NCI-H226 (cell line): ENCODE measurements at regions not wholly inside any gene's neighbourhood (a gene's known extent, or its start where the extent isn't known, plus 50 kb on each side); places are given as distances from the start of the nearest gene placed in this dataset.

Source experiments
- DNase-seq: peaks from one replicate; pipeline ENCODE4 v3.0.0-alpha.2; 2015

GRCh38 chr5:31048282-31049270 lies 144.9 kb upstream of the CDH6 start:
- no peak for DNase-seq

DNA sequence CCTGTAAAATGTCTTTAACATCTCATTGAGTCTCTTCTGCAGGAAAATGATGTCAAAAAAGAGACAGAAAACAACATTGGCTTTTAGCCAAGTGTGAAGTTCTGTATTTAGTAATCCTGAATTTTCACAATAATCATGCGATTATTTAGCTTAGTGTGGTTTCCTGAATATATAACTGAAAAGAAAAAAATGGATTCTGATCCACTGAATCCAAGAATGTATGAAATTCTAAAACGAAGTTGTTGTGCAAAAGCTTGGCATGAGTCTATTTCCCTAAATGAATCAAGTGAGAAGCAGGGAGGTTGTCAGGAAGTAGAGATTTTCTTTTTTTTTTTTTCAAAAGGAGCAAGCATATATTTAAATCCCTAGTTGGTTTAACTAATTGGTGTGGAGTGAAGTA lies 145.9 kb upstream of the CDH6 start:
- DNase-seq = peak; percentile 15

- no peak for DNase-seq
Measured at GRCh38 chr5:31047007-31047406, 146.5 kb upstream of the CDH6 start.

- DNase-seq = peak; percentile 13
Measured at GRCh38 chr5:31036411-31036810, 157.1 kb upstream of the CDH6 start.

DNA sequence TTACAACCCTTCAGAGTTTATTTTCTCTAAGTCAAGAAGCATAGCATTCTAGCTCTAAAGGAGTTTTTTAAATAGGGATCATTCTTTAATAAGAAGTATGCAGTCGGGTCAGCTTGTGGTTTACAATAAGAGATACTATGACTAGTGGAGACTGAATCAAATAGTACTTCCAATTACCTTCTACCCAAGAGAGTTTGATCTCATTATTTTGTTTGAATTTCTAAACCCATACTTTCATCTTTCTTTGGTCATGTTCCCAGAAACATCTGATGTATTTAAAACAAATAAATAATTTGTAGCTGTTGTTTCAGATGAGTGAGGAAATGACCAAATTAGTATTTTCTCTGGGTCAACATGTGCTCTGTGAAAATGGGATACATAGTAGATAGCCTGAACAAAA lies 160.2 kb upstream of the CDH6 start:
- DNase-seq = no peak

DNA sequence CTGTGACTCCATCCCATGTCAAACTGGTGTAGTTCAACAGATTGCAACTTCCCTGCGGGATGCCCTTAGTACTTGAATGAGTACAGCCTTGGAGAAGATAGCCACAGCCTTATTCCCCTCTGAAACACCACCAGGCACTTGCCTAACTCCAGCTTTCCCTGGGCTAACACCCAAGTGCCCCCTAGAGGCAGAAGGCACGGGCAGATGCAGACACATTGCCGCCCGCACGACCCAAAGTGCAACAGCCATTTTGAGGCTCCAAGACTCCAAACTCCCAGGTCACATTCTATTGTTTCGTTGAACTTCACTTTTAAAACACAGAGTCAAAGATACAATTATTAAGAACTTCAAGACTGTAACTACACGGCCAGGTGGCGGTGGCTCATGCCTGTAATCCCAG lies 163.6 kb upstream of the CDH6 start:
- no peak for DNase-seq

DNA sequence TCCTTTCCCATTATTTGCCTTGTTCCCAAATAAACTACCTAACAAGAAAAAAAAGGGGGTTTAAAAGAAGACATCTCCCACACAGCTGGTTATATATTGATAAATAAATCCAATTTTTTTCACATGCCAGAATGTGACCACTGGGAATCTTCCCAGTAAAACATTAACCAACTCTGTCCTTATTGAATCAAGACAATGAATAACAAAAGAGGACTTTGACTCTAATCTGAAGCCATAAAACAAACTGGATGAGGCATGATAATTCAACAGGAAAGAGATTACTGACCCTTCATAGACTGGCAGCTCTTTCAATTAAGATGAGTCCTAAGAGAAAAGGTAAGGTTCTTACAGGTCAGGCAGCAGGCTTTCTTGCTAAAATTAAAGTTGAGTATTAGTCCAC lies 165.8 kb upstream of the CDH6 start:
- no peak for DNase-seq

GRCh38 chr5:31023105-31023504 lies 170.4 kb upstream of the CDH6 start:
- peak; percentile 51 for DNase-seq

DNA sequence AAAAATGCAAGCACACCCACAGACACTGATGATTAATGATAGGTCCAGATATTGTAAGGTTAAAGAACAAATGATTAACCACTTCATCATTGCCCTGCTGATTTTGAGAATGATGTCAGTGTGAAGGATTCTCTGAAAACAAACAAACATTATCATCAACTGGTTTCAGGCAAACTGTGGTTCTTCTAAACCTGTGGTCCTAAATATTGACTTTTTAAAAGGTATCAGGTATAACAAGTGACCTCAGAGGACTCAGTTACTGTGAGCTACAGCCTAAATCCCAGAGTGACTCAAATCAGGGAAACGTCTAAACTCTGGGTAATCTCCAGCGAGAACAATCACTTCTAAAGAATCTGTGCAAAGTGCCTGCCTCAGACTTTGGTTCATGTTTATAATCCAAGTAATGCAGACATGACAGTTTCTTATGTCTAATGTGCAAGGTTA lies 172.3 kb upstream of the CDH6 start:
- DNase-seq = peak; percentile 58

GRCh38 chr5:31008231-31008630 lies 185.3 kb upstream of the CDH6 start:
- DNase-seq = no peak

DNA sequence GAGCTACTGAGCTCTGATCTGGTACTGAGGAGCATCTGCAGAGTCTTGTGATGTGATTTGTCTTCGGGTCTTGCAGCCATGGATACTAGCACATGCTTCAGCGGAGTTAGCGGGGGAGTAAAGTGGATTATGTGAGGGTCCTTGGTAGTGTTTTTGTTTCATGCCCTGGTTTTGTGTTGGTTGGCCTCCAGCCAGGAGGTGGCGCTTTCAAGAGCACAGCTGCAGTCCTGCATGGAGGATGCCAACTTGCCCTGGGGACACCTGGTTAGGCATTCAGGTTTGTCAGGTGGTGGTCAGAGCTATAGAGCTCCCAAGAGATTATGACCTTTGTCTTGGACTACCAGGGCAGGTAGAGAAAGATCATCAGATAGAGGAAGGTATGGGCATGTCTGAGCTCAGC lies 185.8 kb upstream of the CDH6 start:
- no peak for DNase-seq

- DNase-seq = no peak
Measured at GRCh38 chr5:31000287-31000686, 193.2 kb upstream of the CDH6 start.

DNA sequence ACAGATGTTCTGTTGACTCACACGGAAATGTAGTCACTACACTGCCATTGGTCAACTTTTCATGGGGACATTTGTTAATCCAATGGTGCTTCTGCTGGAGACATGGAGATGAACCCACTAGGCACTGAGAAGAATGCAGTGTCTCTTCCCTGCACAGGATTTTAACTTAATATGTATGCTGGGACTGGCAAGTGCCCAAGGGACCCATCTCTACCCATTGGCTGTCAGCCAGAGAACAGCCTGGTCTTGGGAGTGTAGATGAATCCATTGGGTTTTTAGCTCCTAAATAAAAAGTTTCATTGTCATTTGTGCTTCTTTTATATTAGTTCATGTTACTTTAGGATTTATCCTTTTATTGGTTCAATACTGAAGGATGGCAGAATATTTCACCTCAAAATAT lies 195.8 kb upstream of the CDH6 start:
- DNase-seq = no peak

- DNase-seq = no peak
Measured at GRCh38 chr5:30994902-30995301, 198.6 kb upstream of the CDH6 start.

DNA sequence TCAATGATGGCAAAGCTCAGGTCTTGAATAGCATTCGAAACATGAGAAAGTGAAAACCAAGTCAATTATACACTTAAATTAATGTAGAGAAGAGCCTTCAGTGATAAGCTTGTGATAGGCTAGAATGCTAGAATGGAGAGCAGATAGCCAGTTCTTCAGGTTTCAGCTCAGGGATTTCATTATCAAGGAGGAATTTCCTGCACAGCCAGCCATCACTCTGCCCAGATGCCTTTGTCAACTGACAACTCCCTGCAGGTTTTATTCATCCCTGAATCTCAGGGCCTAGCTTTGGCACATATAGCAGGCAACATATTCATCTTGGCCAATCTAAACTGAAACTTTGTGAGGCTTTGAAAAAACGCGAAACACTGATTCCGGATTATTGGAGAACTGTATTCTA lies 199.3 kb upstream of the CDH6 start:
- DNase-seq = peak; percentile 66

DNA sequence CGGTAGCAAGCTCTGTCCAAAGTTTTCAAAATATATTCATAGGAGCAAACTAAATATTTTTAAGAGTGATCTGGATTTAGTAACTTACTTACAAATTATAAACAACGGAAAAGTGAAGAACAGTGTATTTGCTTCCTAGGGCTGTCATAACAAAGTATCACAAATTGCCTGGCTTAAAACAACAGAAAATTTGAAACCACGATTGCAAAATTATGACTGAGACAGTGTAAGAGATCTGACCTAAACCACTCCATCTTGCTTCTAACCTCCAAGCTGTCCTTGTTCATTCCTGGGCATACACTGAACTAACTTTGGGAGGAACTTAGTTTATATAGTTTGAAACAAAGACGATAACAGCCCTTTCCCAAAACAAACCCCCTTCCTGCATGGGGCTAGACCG lies 202.0 kb upstream of the CDH6 start:
- no peak for DNase-seq

DNA sequence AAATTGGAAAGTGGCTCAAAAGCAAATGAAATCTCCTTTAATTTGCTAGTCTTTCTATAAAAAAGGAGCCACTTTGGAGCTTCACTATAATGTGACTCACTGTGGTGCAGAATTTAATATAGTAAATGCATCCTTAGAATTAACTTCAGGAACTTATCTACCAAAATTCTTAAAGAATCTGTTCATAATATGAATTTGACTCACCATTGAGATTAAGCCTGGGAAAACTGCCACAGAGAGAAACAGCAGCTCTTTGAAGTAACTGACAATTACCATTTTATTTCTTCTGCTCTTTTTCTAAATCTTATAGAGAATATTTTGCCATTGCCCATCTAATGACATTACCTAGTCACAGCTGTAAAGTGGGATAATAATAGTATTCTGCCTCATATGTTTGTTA lies 211.9 kb upstream of the CDH6 start:
- peak; percentile 65 for DNase-seq

GRCh38 chr5:30968971-30969370 lies 224.5 kb upstream of the CDH6 start:
- peak; percentile 83 for DNase-seq

DNA sequence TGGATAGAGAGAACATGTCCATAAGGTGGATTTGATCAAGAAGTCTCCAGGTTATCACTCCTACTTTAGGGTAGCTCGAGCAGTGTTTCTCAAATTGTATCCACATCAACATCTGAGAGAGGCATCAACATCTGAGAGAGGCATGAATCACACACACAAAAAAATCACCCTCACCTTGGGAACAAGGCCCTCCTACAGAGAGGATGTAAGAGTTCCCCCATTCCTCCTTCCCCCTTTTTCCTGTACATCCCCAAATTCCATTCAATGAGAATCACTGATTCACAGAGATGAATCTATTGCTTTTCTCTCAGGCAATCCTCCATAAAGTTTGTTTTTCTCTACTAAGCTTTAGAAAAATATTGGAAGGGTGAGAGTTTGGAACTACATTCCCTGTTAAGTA lies 233.4 kb upstream of the CDH6 start:
- peak; percentile 60 for DNase-seq

DNA sequence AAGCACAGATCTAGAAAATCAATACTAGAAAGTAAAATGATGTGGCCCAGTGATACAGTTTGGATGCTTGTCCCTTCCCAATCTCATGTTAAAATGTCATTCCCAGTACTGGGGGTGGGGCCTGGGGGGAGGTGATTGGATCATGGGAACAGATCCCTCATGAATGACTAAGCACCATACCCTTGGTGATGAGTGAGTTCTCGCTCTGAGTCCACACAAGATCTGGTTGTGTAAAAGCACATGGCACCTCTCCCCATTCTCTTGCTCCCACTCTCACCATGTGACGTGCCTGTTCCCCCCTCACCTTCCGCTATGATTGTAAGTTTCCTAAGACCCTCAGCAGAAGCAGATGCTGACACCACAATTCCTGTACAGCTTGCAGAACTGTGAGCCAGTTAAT lies 234.2 kb upstream of the CDH6 start:
- peak; percentile 41 for DNase-seq

DNA sequence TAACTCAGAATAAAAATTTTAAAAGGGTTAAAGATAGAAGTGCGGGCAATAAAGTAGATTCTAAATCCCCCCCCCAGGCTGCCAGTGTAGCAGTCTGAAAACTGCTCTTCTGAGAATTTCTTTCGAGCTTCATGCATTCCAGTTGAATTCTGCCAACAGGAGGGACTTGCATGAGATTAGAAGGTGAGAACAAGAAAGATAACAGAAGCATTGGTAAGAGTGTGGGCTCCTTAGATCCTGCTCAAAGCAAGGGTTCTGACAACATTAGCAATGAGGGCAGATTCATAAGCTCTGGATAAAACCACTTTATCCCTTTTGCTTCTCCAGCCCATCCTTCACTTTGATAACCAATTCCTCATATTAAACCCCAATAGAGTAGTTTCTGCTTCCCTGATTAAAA lies 235.9 kb upstream of the CDH6 start:
- DNase-seq = peak; percentile 53

GRCh38 chr5:30956251-30956650 lies 237.2 kb upstream of the CDH6 start:
- no peak for DNase-seq

GRCh38 chr5:30937070-30937469 lies 256.4 kb upstream of the CDH6 start:
- DNase-seq = no peak

- DNase-seq = no peak
Measured at GRCh38 chr5:30933599-30933998, 259.9 kb upstream of the CDH6 start.
